Epithelial cell of esophagus (primary cell): ENCODE measurements at regions not wholly inside any gene's neighbourhood (a gene's known extent, or its start where the extent isn't known, plus 50 kb on each side); places are given as distances from the start of the nearest gene placed in this dataset.

Source experiments
- DNase-seq: peaks from one replicate; pipeline ENCODE4 v3.0.0; 2010; ENCODE audit warnings: low read depth
- H3K4me3 ChIP-seq: 2 replicates; pipeline ENCODE4 v1.5.1; 2011; ENCODE audit warnings: mild to moderate bottlenecking, low read length, control low read depth
- TF ChIP-seq, protein P1 (sequence below): IDR thresholded peaks from 2 replicates; pipeline ENCODE4 v1.5.1; 2011; ENCODE audit warnings: low read depth, mild to moderate bottlenecking, low read length, control low read depth, inconsistent platforms; ENCODE audit not compliant: insufficient read depth; ENCODE audit errors: missing control alignments

GRCh38 chr3:150330174-150330573 is 77.9 kb upstream of the TSC22D2 start:
- H3K4me3 ChIP-seq: no peak overlapping the region
- DNase-seq: no peak
- TF ChIP-seq, protein P1, sequence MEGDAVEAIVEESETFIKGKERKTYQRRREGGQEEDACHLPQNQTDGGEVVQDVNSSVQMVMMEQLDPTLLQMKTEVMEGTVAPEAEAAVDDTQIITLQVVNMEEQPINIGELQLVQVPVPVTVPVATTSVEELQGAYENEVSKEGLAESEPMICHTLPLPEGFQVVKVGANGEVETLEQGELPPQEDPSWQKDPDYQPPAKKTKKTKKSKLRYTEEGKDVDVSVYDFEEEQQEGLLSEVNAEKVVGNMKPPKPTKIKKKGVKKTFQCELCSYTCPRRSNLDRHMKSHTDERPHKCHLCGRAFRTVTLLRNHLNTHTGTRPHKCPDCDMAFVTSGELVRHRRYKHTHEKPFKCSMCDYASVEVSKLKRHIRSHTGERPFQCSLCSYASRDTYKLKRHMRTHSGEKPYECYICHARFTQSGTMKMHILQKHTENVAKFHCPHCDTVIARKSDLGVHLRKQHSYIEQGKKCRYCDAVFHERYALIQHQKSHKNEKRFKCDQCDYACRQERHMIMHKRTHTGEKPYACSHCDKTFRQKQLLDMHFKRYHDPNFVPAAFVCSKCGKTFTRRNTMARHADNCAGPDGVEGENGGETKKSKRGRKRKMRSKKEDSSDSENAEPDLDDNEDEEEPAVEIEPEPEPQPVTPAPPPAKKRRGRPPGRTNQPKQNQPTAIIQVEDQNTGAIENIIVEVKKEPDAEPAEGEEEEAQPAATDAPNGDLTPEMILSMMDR: no peak

GRCh38 chr3:150329408-150329807 is 78.7 kb upstream of the TSC22D2 start:
- TF ChIP-seq, protein P1: no peak
- no peak for DNase-seq
- no peak overlapping the region for H3K4me3 ChIP-seq

DNA sequence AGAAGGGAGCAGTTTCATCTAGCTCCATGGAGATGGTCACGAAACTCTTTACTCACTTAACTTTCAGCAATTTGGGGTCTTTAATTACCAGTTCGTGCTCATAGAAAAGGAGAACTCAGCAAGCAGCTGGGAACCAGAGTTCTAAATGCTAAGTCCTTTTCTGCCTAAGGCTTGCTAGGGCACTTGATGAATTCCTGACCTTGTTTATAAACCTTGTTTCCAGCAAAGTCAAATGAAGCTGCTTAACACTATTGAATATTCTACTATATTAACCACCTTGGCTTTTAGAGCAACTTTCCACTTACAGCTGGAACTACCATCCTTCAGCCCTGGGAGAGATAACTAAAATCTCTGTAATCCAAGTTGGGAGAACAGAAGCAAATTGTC is 79.5 kb upstream of the TSC22D2 start:
- TF ChIP-seq, protein P1: no peak
- H3K4me3 ChIP-seq: no peak overlapping the region
- no peak for DNase-seq

- no peak for DNase-seq
- TF ChIP-seq, protein P1: no peak
- H3K4me3 ChIP-seq: no peak overlapping the region
Observed at GRCh38 chr3:150327678-150328653, 80.1 kb upstream of the TSC22D2 start.

DNA sequence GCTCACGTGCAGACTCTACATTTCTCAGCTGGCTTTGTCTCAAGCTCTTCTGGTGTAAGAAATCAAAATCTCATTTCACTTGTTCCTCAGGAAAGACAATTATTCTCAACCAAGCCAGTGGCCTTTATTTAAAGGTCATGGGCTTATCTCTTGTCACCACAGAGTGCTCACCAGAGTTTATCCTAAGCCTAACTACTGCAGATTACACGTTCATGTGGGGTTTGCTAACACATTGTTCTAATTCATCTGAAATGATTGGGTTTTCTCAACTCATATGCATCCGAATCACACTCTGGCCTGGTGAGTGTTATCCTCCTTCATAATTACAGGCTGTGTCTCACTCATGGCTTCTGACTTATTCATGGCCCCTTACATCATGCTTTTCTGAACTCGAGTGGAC is 83.3 kb upstream of the TSC22D2 start:
- TF ChIP-seq, protein P1: no peak
- H3K4me3 ChIP-seq: no peak overlapping the region
- DNase-seq: peak; percentile 20

DNA sequence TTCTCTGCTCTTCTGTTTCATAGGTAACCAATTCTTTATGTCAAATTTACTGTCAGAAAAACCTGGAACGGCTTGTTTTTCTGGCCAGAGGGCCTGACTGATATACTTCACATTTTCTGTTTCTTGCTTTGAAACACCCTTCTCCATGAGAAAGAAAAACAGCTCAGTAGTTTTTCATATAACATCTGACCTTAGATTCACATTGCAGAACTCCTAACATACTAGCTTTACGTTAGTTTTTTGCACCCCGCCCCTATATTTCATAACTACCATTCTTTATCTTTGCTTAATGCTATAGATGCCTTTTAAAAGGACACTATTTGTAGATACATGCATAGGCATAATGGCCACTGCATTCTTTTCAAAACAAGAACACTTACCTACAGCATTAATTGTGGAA is 83.9 kb upstream of the TSC22D2 start:
- no peak for DNase-seq
- H3K4me3 ChIP-seq: no peak overlapping the region
- TF ChIP-seq, protein P1: no peak
